GM18858 (cell line): ENCODE measurements at regions not wholly inside any gene's neighbourhood (a gene's known extent, or its start where the extent isn't known, plus 50 kb on each side); places are given as distances from the start of the nearest gene placed in this dataset.

Experiments used
- ATAC-seq: cut with Tn5 transposase; IDR thresholded peaks from one replicate; pipeline ENCODE4 v1.9.1; 2021; ENCODE audit not compliant: unreplicated experiment

GRCh38 chr2:217328622-217328978 lies 468.7 kb upstream of the TNP1 start:
- no peak for ATAC-seq

GRCh38 chr2:217327953-217328621 lies 468.2 kb upstream of the TNP1 start:
- no peak for ATAC-seq

DNA sequence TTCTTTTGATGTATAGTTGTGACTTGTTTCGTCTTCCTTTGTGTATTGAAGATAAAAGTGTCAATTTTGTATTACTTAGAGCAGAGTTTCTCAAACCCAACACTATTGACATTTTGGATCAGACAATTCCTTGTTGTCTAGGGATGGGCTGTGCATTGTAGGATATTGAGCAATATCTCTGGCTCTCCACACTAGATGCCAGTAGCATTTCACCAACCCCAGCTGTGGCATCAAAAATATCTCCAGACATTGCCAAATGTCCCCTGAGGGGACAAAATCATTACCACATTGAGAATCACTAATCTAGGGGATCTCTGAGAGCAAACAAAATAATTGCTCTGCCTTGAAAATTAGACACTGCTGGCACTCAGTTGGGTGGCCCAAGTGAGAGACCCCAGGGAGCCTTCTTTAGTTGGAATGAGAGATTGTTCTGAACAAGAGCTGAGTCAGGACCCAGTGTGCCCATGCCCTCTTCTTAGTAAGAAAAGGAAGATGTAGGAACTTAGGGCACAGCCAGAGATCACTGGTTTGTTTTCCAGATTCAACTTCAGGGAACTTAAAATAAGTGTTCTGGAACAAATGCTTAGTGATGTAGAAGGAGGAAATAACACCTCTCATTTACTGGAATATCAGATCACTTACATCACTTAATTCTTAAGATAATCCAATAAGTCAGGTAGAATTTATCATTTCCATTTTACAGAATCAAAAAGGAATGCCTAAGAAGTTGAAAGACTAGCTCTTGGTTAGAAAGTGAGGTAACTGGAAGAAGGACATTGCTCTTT lies 466.6 kb upstream of the TNP1 start:
- no peak for ATAC-seq

DNA sequence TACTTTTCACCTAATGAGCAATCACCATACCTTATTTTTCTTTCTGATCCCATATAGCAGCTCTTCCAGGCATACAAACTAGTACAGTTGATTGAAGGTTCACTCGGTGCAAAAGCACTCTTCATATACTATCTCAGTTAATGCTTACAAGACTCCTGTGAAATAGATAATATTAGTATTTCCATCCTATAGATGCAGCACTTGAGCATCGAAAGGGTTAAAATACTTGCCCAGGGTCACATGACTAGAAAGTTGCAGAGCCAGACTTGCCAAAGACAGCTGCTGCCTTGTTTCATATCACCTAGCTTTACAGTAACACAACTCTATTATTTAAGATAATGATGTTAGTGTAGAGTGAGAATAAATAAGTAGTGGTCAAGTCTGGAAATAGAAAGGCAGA lies 466.0 kb upstream of the TNP1 start:
- ATAC-seq = no peak

DNA sequence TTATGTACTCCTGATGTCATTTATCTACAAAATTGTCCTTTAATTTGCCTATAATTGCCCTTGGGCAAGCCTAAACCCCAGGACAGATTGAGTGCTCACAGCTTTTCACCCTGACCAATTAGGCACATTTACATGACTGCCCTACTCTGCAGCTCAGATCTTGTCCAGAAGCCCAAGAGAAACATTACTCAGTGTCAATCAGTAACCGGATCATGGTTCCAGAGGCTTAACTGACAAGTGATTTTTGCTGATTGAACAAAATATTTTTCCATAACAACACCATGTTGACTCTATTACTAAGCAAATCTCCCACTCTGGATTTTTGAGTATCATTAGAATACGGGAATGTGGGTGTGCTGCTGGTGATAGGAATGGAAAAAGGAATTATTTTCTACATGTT lies 465.4 kb upstream of the TNP1 start:
- no peak for ATAC-seq

DNA sequence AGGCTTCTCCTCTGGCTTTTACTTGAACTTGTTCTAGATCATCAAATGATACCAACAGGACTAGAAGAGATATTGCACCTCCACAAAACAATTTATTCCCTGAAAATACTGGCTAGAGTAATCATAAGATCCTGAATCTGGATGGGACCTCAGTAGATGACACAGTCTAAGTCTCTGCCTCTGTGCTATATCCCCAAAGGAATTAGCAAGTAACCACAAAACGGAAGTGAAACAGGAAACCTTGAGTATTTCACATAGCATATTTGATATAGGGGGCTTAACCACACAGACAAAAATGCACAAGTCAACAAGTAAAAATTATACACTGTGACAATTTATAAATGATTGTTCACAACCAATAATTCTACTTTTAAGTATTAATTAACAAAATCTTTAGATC lies 456.9 kb upstream of the TNP1 start:
- ATAC-seq = peak; percentile 60

DNA sequence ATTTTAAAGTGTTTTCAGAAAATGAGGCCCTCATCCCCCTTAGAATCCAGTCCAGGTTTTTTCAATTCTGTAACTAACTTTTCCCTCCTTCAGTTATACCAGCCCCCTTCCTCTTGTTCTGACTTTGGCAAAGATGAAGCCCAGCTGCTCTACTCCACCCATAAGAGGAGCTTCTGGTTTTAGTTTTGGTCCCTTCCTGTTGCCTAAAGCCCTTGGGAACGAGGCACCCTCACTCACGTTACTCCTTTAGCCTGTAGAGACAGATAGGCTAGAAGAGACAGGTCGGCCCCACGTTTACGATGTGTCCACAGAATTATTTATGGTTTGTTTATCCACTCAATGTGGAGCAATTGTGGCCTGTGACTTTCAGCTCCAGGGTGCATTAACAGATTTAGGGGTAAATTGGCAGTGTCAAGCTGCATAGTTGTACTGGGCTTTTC lies 454.2 kb upstream of the TNP1 start:
- no peak for ATAC-seq

DNA sequence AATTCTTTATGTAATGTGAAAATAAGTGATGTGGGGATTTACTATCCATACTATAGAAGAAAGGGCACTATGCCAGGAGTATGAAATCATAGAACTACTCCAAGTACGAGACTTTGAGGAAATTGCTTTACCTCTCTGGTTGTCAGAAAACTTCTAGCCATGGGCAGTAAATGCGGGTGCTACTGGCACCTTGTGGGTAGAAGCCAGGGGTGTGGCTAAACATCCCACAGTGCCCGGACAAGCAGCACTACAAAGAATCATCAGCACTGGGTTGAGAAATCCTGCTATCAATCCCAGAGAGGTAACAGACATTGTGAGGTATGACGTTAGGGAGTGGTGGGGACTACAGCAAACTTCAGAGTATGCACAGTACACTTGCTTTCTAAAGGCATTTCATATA lies 453.5 kb upstream of the TNP1 start:
- ATAC-seq = no peak

- no peak for ATAC-seq
Observed at GRCh38 chr2:217309056-217309455, 449.2 kb upstream of the TNP1 start.

DNA sequence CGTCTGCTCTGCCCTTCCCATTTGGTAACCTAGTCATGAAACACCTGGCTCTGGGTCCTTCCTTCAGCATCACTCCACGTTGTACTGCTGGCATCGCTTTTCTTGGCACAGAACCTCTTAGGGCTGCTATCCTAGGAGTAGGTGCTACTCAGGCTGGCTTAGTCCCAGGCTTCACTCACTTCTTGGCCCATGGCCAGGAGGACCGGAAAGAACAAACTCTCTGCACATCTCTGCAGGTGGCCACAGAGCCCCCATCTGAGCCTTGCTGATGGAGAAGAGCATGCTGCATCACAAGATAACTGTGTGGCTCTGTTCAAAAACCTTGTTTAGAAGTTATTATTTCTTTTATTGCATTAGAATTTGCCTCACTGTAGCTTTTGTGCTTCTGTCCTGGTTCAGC lies 447.2 kb upstream of the TNP1 start:
- ATAC-seq = no peak

DNA sequence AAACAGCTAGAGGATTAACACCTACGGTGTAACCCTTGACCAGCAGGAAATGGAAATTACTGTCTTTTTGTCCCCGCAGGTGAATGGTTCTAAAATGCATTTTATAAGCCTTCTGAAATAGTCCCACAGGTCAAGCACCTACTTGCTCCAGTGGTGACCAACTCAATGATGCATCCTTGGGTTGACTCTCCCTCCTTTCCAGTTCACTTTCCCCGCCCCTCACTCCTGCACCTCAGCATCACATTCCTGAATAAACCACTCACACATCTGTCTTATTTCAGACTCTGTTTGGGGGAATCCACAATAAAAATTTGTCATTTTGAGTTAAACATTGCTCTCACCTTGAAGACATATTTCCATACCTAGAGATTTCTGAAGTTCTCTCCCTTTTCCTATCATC lies 446.0 kb upstream of the TNP1 start:
- ATAC-seq = no peak

DNA sequence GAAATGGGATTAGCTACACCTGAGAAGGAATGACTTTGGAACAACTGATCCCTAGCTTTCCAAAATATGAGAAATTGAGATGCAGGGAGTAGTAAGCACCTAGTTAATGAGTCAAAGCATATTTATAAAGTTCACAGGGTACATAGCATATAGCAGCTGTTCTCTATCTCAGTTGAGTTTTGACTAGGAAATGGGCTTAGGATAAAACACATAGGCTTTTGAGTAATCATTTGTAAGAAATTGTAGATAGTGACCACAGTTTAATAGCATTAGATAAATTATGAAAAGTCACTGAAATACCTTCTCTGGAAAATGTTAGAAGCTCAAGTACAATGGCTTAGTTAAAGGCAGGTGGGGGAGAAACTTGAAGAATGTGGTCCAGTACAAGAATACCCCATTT lies 444.7 kb upstream of the TNP1 start:
- ATAC-seq = no peak

GRCh38 chr2:217302856-217303255 lies 443.0 kb upstream of the TNP1 start:
- no peak for ATAC-seq

- no peak for ATAC-seq
Observed at GRCh38 chr2:217301142-217301925, 441.5 kb upstream of the TNP1 start.

DNA sequence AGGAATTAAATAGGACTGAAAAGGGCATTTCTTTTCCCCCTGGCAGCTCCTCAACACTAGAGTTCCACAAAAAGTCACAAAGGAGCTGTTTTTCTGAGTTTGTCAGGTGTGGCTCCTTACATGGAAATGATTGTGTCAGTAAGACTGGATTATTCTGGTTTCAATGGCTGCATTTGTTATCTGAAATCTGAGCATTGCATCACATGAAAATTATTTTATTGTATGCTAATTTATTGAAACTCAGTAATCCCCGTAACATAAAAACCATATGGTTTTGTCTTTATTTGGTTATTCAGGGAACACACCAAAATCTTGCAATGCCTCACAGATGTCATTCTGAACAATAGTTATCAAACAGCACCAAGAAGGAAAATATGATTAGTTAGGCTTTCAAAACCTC lies 439.7 kb upstream of the TNP1 start:
- ATAC-seq = no peak

- ATAC-seq = no peak
Observed at GRCh38 chr2:217297096-217297495, 437.2 kb upstream of the TNP1 start.

- no peak for ATAC-seq
Observed at GRCh38 chr2:217294818-217295217, 435.0 kb upstream of the TNP1 start.

GRCh38 chr2:217294211-217294610 lies 434.3 kb upstream of the TNP1 start:
- ATAC-seq = no peak

GRCh38 chr2:217293607-217294006 lies 433.7 kb upstream of the TNP1 start:
- ATAC-seq = no peak

DNA sequence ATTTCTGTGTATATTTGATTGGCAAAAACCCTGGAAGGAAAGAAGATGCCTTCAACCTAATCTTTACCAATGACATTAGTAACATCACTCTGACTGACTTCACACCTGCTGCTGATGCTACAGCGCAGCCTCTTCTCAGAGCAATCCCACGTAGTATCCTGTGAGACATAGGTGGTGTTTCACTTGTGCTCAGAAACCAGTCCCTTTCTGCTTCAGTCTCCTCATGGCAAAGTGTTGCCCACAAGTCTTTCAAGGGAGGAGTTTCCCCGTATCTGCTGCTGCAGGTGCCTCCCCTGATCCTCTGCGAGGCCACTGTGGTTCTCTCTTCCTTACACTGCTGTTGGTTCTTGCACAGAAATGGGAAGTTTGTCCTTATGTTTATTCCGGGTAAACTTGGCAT lies 433.2 kb upstream of the TNP1 start:
- ATAC-seq = no peak

GRCh38 chr2:217291259-217291658 lies 431.4 kb upstream of the TNP1 start:
- ATAC-seq = no peak

GRCh38 chr2:217290467-217290866 lies 430.6 kb upstream of the TNP1 start:
- no peak for ATAC-seq
